HepG2 (cell line): ENCODE measurements at regions not wholly inside any gene's neighbourhood (a gene's known extent, or its start where the extent isn't known, plus 50 kb on each side); places are given as distances from the start of the nearest gene placed in this dataset.
A peak's percentile ranks its signal among the peaks of the same experiment; 100 is the strongest.

Source experiments
- ATAC-seq: fragments of 200-7000 bp; cut with Tn5 transposase; 3 replicates; pipeline ENCODE4 v1.9.1; 2020; ENCODE audit warnings: mild to moderate bottlenecking, moderate library complexity
- BruUV-seq: library from RNA; stranded (reverse); fragments of 400-500 nt; replicated peaks from 2 replicates; lab custom pipeline; 2021; lab: Mats Ljungman, UMichigan
- CTCF ChIA-PET: fragments of 300-600 bp; formaldehyde crosslinking; extraction: SDS; loops from one replicate; lab custom pipeline; 2021; ENCODE audit warnings: low total read pairs, inconsistent platforms, low intra/inter-chr PET ratio; lab: Yijun Ruan, JAX
- POLR2A ChIA-PET: fragments of 350-600 bp; sonication (Branson Sonifier 250); formaldehyde crosslinking; loops from one replicate; lab custom pipeline; 2020; ENCODE audit warnings: antibody characterized with exemption, inconsistent platforms; lab: Yijun Ruan, JAX
- DNase-seq: peaks from one replicate; pipeline ENCODE4 v3.0.0-alpha.2; 2015; ENCODE audit warnings: low spot score
- FAIRE-seq: peaks from 3 replicates; lab custom pipeline; 2011; peaks lifted over from hg19 to GRCh38; lab: Jason Lieb, UNC
- H2AFZ ChIP-seq: one replicate; pipeline ENCODE4 v1.6.1; 2011; ENCODE audit warnings: low read length, inconsistent platforms
- H3K27ac ChIP-seq: fragments of 300-600 bp; 3 replicates; pipeline ENCODE4 v1.8.0; 2011; ENCODE audit warnings: mixed run types, mild to moderate bottlenecking, mixed read lengths, low read length, inconsistent platforms; ENCODE audit not compliant: insufficient read depth; ENCODE audit errors: extremely low read length
- H3K27me3 ChIP-seq, 2 experiments: fragments of 200-600 bp in 1 of 2; 2 replicates in 1 of 2; 3 replicates in 1 of 2; pipeline versions ENCODE4 v1.6.0 to v1.8.0; 2011; ENCODE audit warnings: low read length in 2 of 2, mild to moderate bottlenecking in 2 of 2, moderate library complexity in 2 of 2, inconsistent platforms in 1 of 2; ENCODE audit not compliant: insufficient read depth in 2 of 2, control insufficient read depth in 1 of 2
- H3K36me3 ChIP-seq, 2 experiments: fragments of 200-600 bp in 1 of 2; replicated peaks in 1 of 2; 2 replicates in 1 of 2; 3 replicates in 1 of 2; pipeline versions ENCODE4 v1.5.1 to v1.8.0; 2011; ENCODE audit warnings: low read length in 2 of 2, inconsistent platforms in 1 of 2; ENCODE audit not compliant: insufficient read depth in 2 of 2, control insufficient read depth in 1 of 2
- H3K4me1 ChIP-seq: 2 replicates; pipeline ENCODE4 v1.5.1; 2012; ENCODE audit warnings: low read length, inconsistent platforms; ENCODE audit not compliant: insufficient read depth
- H3K4me2 ChIP-seq: 2 replicates; pipeline ENCODE4 v1.6.0; 2011; ENCODE audit warnings: low read depth, low read length, inconsistent platforms
- H3K4me3 ChIP-seq, 3 experiments: fragments of 200-600 bp in 1 of 3; sonication (generic), shearing (Covaris generic) in 1 of 3; replicated peaks in 1 of 3; 2 replicates each; pipeline ENCODE4 v1.5.1; 2011 to 2016; ENCODE audit warnings: low read length in 3 of 3, inconsistent platforms in 2 of 3, low read depth in 2 of 3, mild to moderate bottlenecking in 2 of 3, control low read depth in 1 of 3, mixed read lengths in 1 of 3; ENCODE audit not compliant: insufficient read depth in 1 of 3
- H3K79me2 ChIP-seq: one replicate; pipeline ENCODE4 v1.6.1; 2011; ENCODE audit warnings: low read length, inconsistent platforms; ENCODE audit not compliant: insufficient read depth
- H3K9ac ChIP-seq: 2 replicates; pipeline ENCODE4 v1.6.0; 2011; ENCODE audit warnings: mild to moderate bottlenecking, low read depth, low read length, inconsistent platforms; ENCODE audit not compliant: insufficient read depth
- H3K9me3 ChIP-seq: 2 replicates; pipeline ENCODE4 v1.5.1; 2012; ENCODE audit warnings: mild to moderate bottlenecking, low read length
- H4K20me1 ChIP-seq: 2 replicates; pipeline ENCODE4 v1.6.0; 2011; ENCODE audit warnings: inconsistent platforms, mild to moderate bottlenecking, low read length, moderate library complexity; ENCODE audit not compliant: insufficient read depth
- HMG20A ChIP-seq: IDR thresholded peaks from 2 replicates; pipeline ENCODE4 v1.6.1; 2016; ENCODE audit warnings: borderline replicate concordance
- HOXA5 ChIP-seq: sonication (generic); formaldehyde crosslinking; IDR thresholded peaks from 2 replicates; pipeline ENCODE4 v1.4.0; 2020; ENCODE audit warnings: missing genetic modification reagents
- IRF2 ChIP-seq: IDR thresholded peaks from 2 replicates; pipeline ENCODE4 v1.6.1; 2018; ENCODE audit warnings: missing genetic modification reagents, missing compliant biosample characterization
- KLF13 ChIP-seq: sonication (generic); formaldehyde crosslinking; IDR thresholded peaks from 2 replicates; pipeline ENCODE4 v1.4.0; 2020; ENCODE audit warnings: mild to moderate bottlenecking, missing genetic modification reagents
- MAFF ChIP-seq: IDR thresholded peaks from 2 replicates; pipeline ENCODE4 v1.6.1; 2011; ENCODE audit warnings: low read depth, low read length, improper control_type of control experiment
- MAFK ChIP-seq, 2 experiments: IDR thresholded peaks in 1 of 2; conservative IDR thresholded peaks in 1 of 2; 2 replicates each; pipeline ENCODE4 v1.6.1; 2011; ENCODE audit warnings: improper control_type of control experiment in 2 of 2, low read length in 2 of 2
- ZNF547 ChIP-seq: sonication (generic); formaldehyde crosslinking; IDR thresholded peaks from 2 replicates; pipeline ENCODE4 v1.5.1; 2020; ENCODE audit warnings: mild to moderate bottlenecking, missing genetic modification reagents
- ZNF557 ChIP-seq: sonication (generic); formaldehyde crosslinking; IDR thresholded peaks from 2 replicates; pipeline ENCODE4 v1.4.0; 2020; ENCODE audit warnings: missing genetic modification reagents
- ZNF878 ChIP-seq: sonication (generic); formaldehyde crosslinking; IDR thresholded peaks from 2 replicates; pipeline ENCODE4 v1.8.1; 2023; ENCODE audit warnings: mild to moderate bottlenecking, missing genetic modification reagents, moderate library complexity
- WGBS: methylation state at CpG from one replicate; pipeline ENCODE4 v1.1.6; 2017; ENCODE audit warnings: low lambda C conversion rate; 5-methylcytosine and 5-hydroxymethylcytosine counted together
- in situ Hi-C: cut with HindIII; loops from 2 replicates; pipeline ENCODE4 v1.10.0; 2017; ENCODE audit warnings: low pct_unique_long_range_greater_than_20kb; ENCODE audit not compliant: extremely low pct_ligation_motif_present
- intact Hi-C: fragments of 100-400 bp; cut with micrococcal nuclease; formaldehyde crosslinking; loops from one replicate; pipeline ENCODE4 v1.10.0; 2022; ENCODE audit not compliant: unreplicated experiment
- TF ChIP-seq, protein P1 (sequence below): sonication (generic); formaldehyde crosslinking; IDR thresholded peaks from 2 replicates; pipeline ENCODE4 v1.8.0; 2022; ENCODE audit warnings: missing genetic modification reagents, mild to moderate bottlenecking, moderate library complexity, borderline replicate concordance
- TF ChIP-seq, protein P2 (sequence below): sonication (generic); formaldehyde crosslinking; IDR thresholded peaks from 2 replicates; pipeline ENCODE4 v1.8.0; 2022; ENCODE audit warnings: mild to moderate bottlenecking, missing genetic modification reagents
- TF ChIP-seq, protein P3 (sequence below): sonication (generic); formaldehyde crosslinking; IDR thresholded peaks from 2 replicates; pipeline ENCODE4 v1.5.1; 2020; ENCODE audit warnings: missing genetic modification reagents, mild to moderate bottlenecking, borderline replicate concordance

GRCh38 chr12:38016602-38017001 is 300.0 kb upstream of the ALG10B start:
- CTCF ChIA-PET, result no interaction called here
- intact Hi-C loops, result no loop called here
- Histone ChIP-seq H3K79me2 (no peaks in the 10 kb centered on the region), H3K27ac (no peak overlapping the region), H3K4me2 (no peak overlapping the region), H3K36me3 (no peaks in the 10 kb centered on the region), H3K9ac (no peak overlapping the region), H3K4me1 (no peaks in the 10 kb centered on the region), H3K4me3 (no peak overlapping the region), H4K20me1 (no peaks in the 10 kb centered on the region), H3K9me3 (peaks cover 100% of the 10 kb centered on the region), H3K27me3 (no peaks in the 10 kb centered on the region), H2AFZ (no peak overlapping the region)
- POLR2A ChIA-PET, result no interaction called here
- 2% methylated on average over 4 of the region's 4 CpGs for WGBS
- in situ Hi-C loops, result no loop called here
- TF ChIP-seq, protein P1, sequence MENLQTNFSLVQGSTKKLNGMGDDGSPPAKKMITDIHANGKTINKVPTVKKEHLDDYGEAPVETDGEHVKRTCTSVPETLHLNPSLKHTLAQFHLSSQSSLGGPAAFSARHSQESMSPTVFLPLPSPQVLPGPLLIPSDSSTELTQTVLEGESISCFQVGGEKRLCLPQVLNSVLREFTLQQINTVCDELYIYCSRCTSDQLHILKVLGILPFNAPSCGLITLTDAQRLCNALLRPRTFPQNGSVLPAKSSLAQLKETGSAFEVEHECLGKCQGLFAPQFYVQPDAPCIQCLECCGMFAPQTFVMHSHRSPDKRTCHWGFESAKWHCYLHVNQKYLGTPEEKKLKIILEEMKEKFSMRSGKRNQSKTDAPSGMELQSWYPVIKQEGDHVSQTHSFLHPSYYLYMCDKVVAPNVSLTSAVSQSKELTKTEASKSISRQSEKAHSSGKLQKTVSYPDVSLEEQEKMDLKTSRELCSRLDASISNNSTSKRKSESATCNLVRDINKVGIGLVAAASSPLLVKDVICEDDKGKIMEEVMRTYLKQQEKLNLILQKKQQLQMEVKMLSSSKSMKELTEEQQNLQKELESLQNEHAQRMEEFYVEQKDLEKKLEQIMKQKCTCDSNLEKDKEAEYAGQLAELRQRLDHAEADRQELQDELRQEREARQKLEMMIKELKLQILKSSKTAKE (CRISPR knock-in tag), result no peak
- peak; percentile 43; the same call in 1 of the 2 replicates for TF ChIP-seq MAFF
- TF ChIP-seq MAFK (conservative IDR thresholded peaks at IDR 0.05 in 1 of 2, IDR thresholded peaks at IDR 0.05 in 1 of 2; ENCODE audit: low read length in 2 of 2), result peak; percentile 13 to 61; a peak in 3 of 4 replicates
- TF ChIP-seq ZNF878 (CRISPR knock-in tag), result no peak
- DNase-seq (no peak), ATAC-seq (no peak), FAIRE-seq (no peak)
- no TSS peak for BruUV-seq

- POLR2A ChIA-PET, result no interaction called here
- Histone ChIP-seq H4K20me1 (no peaks in the 10 kb centered on the region), H3K36me3 (no peaks in the 10 kb centered on the region), H3K27me3 (no peaks in the 10 kb centered on the region), H3K4me2 (no peak overlapping the region), H2AFZ (no peak overlapping the region), H3K4me1 (no peaks in the 10 kb centered on the region), H3K9me3 (peaks cover 99% of the 10 kb centered on the region), H3K4me3 (no peak overlapping the region), H3K79me2 (no peaks in the 10 kb centered on the region), H3K9ac (no peak overlapping the region), H3K27ac (no peak overlapping the region)
- DNase-seq (no peak), ATAC-seq (no peak), FAIRE-seq (no peak)
- intact Hi-C loops (no loop called here), in situ Hi-C loops (no loop called here)
- CTCF ChIA-PET, result no interaction called here
- no TSS peak for BruUV-seq
- 0% methylated on average over 1 of the region's 1 CpG for WGBS
- TF ChIP-seq ZNF547 (no peak), KLF13 (CRISPR knock-in tag) (no peak), IRF2 (no peak), HOXA5 (CRISPR knock-in tag) (no peak), ZNF557 (CRISPR knock-in tag) (no peak), HMG20A (no peak)
- TF ChIP-seq, protein P2, sequence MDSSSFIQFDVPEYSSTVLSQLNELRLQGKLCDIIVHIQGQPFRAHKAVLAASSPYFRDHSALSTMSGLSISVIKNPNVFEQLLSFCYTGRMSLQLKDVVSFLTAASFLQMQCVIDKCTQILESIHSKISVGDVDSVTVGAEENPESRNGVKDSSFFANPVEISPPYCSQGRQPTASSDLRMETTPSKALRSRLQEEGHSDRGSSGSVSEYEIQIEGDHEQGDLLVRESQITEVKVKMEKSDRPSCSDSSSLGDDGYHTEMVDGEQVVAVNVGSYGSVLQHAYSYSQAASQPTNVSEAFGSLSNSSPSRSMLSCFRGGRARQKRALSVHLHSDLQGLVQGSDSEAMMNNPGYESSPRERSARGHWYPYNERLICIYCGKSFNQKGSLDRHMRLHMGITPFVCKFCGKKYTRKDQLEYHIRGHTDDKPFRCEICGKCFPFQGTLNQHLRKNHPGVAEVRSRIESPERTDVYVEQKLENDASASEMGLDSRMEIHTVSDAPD, result no peak
- TF ChIP-seq, protein P3, sequence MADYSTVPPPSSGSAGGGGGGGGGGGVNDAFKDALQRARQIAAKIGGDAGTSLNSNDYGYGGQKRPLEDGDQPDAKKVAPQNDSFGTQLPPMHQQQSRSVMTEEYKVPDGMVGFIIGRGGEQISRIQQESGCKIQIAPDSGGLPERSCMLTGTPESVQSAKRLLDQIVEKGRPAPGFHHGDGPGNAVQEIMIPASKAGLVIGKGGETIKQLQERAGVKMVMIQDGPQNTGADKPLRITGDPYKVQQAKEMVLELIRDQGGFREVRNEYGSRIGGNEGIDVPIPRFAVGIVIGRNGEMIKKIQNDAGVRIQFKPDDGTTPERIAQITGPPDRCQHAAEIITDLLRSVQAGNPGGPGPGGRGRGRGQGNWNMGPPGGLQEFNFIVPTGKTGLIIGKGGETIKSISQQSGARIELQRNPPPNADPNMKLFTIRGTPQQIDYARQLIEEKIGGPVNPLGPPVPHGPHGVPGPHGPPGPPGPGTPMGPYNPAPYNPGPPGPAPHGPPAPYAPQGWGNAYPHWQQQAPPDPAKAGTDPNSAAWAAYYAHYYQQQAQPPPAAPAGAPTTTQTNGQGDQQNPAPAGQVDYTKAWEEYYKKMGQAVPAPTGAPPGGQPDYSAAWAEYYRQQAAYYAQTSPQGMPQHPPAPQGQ (CRISPR knock-in tag), result no peak
Measured at GRCh38 chr12:38025916-38026315, 290.7 kb upstream of the ALG10B start.
